Esophagus squamous epithelium (tissue), 5 donors: ENCODE measurements at regions not wholly inside any gene's neighbourhood (a gene's known extent, or its start where the extent isn't known, plus 50 kb on each side); places are given as distances from the start of the nearest gene placed in this dataset.

Experiments
- DNase-seq: peaks from one replicate; lab custom pipeline; 2025; lab: John Stamatoyannopoulos, UW
- H3K27ac ChIP-seq, 4 donors: fragments of 200-600 bp; sonication (generic); one replicate each; pipeline ENCODE4 v1.5.1; 2016 to 2019; ENCODE audit warnings: mild to moderate bottlenecking in 1 of 4
- H3K27me3 ChIP-seq, 4 donors: fragments of 200-600 bp; sonication (generic); 1 replicate in 3 of 4; 2 replicates in 1 of 4; pipeline versions ENCODE4 v1.5.1 to v1.6.0; 2017 to 2021; ENCODE audit warnings: antibody characterized with exemption in 1 of 4
- H3K36me3 ChIP-seq, 3 donors: fragments of 200-600 bp; sonication (generic); one replicate each; pipeline ENCODE4 v1.5.1; 2016 to 2019
- H3K4me1 ChIP-seq, 3 donors: fragments of 200-600 bp; sonication (generic); one replicate each; pipeline ENCODE4 v1.5.1; 2017 to 2019
- H3K4me3 ChIP-seq, 4 donors: fragments of 200-600 bp; sonication (generic); 1 replicate in 3 of 4; 2 replicates in 1 of 4; pipeline ENCODE4 v1.5.1; 2016 to 2019; ENCODE audit warnings: mild to moderate bottlenecking in 2 of 4, moderate library complexity in 1 of 4
- H3K9me3 ChIP-seq, 3 donors: fragments of 200-600 bp; sonication (generic); one replicate each; pipeline ENCODE4 v1.5.1; 2016 to 2019
- POLR2A ChIP-seq, 4 donors: fragments of 450-650 bp; IDR thresholded peaks; one replicate each; pipeline ENCODE4 v1.6.1; 2017; ENCODE audit warnings: antibody characterized with exemption in 4 of 4, mild to moderate bottlenecking in 4 of 4, moderate library complexity in 3 of 4
- WGBS, 2 donors: methylation state at CpG; one replicate each; pipeline ENCODE4 v1.1.5; 2018; 5-methylcytosine and 5-hydroxymethylcytosine counted together
- intact Hi-C: fragments of 100-400 bp; cut with DNase I; formaldehyde crosslinking; loops from one replicate; pipeline ENCODE4 v1.15.0; 2022
- TF ChIP-seq, protein P1 (sequence below), 6 experiments: fragments of 450-650 bp in 4 of 6; fragments of 200-600 bp in 2 of 6; sonication (generic) in 2 of 6; IDR thresholded peaks; one replicate each; pipeline ENCODE4 v1.5.1; 2016 to 2019; ENCODE audit warnings: antibody characterized with exemption in 6 of 6, mild to moderate bottlenecking in 4 of 6, moderate library complexity in 4 of 6
- donor health status: DM: yes; HTN: yes; CAD: no.

DNA sequence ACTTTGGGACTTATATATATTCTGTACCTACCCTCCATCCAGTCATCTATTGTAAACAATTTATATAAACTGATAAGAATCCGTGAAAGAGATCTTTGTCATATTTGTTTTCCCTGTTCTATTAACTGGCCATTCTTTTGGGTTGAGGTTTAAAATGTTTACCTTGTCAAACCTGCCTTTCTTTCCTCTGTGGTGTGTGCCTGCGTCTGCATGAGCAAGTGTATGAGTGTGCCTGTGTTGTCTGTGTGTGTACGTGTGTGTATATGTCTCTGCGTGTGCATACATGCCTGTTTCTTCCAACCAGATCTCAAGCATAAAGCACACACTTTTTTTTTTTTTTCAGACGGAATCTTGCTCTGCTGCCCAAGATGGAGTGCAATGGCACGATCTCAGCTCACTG is 201.5 kb downstream of the C16orf95 start:
- Histone ChIP-seq H3K27ac (no peak overlapping the region), H3K36me3 (no peaks in the 10 kb centered on the region), H3K27me3 (peaks cover 0 to 22% (median 0%) of the 10 kb centered on the region in 4 donors), H3K4me3 (no peak overlapping the region), H3K9me3 (no peaks in the 10 kb centered on the region), H3K4me1 (no peaks in the 10 kb centered on the region)
- TF ChIP-seq, protein P1, sequence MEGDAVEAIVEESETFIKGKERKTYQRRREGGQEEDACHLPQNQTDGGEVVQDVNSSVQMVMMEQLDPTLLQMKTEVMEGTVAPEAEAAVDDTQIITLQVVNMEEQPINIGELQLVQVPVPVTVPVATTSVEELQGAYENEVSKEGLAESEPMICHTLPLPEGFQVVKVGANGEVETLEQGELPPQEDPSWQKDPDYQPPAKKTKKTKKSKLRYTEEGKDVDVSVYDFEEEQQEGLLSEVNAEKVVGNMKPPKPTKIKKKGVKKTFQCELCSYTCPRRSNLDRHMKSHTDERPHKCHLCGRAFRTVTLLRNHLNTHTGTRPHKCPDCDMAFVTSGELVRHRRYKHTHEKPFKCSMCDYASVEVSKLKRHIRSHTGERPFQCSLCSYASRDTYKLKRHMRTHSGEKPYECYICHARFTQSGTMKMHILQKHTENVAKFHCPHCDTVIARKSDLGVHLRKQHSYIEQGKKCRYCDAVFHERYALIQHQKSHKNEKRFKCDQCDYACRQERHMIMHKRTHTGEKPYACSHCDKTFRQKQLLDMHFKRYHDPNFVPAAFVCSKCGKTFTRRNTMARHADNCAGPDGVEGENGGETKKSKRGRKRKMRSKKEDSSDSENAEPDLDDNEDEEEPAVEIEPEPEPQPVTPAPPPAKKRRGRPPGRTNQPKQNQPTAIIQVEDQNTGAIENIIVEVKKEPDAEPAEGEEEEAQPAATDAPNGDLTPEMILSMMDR (IDR thresholded peaks at IDR 0.05), result no peak
- TF ChIP-seq POLR2A (IDR thresholded peaks at IDR 0.05), result no peak
- WGBS, 2 donors, result 23 to 47% methylated on average over 4 to 6 of the region's 6 CpGs
- intact Hi-C loops, result no loop called here
- DNase-seq, result no peak

DNA sequence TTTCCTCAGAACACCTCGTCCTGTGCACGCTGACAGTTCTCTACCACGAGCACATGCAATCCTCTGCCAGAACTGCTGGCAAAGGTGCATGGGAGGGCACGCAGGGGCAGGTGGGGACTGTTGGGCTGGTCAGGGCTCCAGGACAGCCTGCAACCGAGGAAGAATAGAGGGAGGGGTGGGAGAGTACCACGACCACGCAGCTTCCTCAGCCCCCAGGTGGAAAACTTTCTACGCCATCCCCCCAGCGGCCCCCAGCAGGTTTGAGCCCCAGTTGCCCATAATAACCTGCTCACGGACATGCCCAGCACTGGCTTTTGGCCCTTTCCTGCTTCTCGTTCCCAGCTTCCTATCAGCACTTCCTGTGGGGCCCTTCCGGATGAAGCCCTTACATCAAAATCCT is 199.3 kb downstream of the C16orf95 start:
- H3K27ac ChIP-seq, result no peak overlapping the region
- TF ChIP-seq, protein P1 (IDR thresholded peaks at IDR 0.05), result no peak
- no peak for TF ChIP-seq POLR2A (IDR thresholded peaks at IDR 0.05)
- intact Hi-C loops, result no loop called here
- H3K36me3 ChIP-seq, result no peaks in the 10 kb centered on the region
- no peak overlapping the region for H3K4me3 ChIP-seq
- WGBS, 2 donors, result 46 to 52% methylated on average over 7 to 9 of the region's 12 CpGs
- H3K27me3 ChIP-seq, result peaks cover 0 to 29% (median 0%) of the 10 kb centered on the region in 4 donors
- H3K9me3 ChIP-seq, result no peaks in the 10 kb centered on the region
- DNase-seq, result no peak
- no peaks in the 10 kb centered on the region for H3K4me1 ChIP-seq

DNA sequence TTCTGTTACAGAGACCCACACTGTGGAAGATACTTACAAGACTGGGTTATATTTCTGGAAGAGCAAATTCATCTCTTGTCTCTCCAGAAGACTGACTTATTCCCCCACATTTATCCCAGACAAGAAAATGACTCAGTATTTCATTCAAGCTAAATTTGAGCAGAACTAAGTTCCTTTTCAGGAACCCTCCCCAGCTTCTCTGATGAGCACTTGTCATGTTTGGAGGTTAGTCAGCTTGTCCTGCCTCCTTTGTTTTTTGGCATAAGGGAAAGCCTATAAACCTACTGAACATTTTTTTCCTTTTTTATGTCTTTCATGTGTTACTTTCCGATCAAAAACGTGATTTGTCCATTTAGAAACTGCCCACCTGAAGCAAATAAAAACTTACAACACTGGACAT is 198.0 kb downstream of the C16orf95 start:
- 77 to 80% methylated on average over 2 of the region's 2 CpGs for WGBS, 2 donors
- DNase-seq, result no peak
- H3K4me3 ChIP-seq, result no peak overlapping the region
- H3K27me3 ChIP-seq, result peaks cover 0 to 41% (median 0%) of the 10 kb centered on the region in 4 donors
- TF ChIP-seq, protein P1 (IDR thresholded peaks at IDR 0.05), result no peak
- no peak for TF ChIP-seq POLR2A (IDR thresholded peaks at IDR 0.05)
- no peaks in the 10 kb centered on the region for H3K4me1 ChIP-seq
- H3K27ac ChIP-seq, result no peak overlapping the region
- H3K9me3 ChIP-seq, result no peaks in the 10 kb centered on the region
- no peaks in the 10 kb centered on the region for H3K36me3 ChIP-seq
- intact Hi-C loops, result no loop called here

DNA sequence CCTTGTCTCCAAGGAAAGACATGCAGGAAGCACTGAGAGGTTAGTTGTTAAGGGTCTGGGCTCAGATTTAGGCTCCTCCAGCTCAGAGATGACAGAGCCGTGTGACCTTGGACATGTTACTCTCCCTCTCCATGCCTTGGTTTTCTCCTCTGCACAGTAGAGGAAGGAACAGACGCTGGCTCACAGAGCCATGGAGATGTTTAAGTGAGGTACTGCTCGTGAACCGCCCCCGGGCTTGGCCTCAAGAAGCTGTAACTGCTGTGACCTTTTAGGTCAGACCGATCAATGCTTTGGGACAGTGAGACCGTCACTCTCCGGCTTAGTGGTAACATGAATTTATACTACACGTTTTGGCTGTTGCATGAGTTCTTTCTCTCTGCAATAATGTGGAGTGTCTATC is 197.4 kb downstream of the C16orf95 start:
- Histone ChIP-seq H3K27me3 (peaks cover 0 to 41% (median 0%) of the 10 kb centered on the region in 4 donors), H3K27ac (no peak overlapping the region), H3K36me3 (no peaks in the 10 kb centered on the region), H3K4me1 (no peaks in the 10 kb centered on the region), H3K9me3 (no peaks in the 10 kb centered on the region), H3K4me3 (no peak overlapping the region)
- TF ChIP-seq POLR2A (IDR thresholded peaks at IDR 0.05), result no peak
- TF ChIP-seq, protein P1 (IDR thresholded peaks at IDR 0.05), result no peak
- WGBS, 2 donors, result 87 to 90% methylated on average over 8 to 9 of the region's 9 CpGs
- intact Hi-C loops, result no loop called here
- DNase-seq, result no peak

DNA sequence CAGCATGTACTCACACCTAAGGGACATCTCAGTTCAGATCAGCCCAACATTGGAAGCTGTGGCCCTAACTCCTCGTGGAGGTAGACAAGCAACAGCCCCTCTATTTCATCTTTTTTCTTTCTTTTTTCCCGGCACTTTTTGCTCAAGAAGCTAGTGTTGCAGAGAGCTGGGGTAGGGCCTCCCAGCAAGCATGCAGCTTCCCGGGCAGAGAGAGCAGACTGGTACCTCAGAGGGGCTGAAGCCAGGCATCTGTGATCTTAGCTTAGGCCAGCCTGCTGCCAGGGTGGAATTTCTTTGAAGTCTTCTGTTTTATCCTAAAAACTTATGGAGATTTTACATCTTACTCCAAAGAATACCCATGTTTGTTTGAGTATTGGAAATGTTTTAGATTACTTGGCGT is 195.4 kb downstream of the C16orf95 start:
- intact Hi-C loops, result no loop called here

More for the DNA sequence above, 195.4 kb downstream of the C16orf95 start:
- no peaks in the 10 kb centered on the region for H3K36me3 ChIP-seq
- no peak for TF ChIP-seq POLR2A (IDR thresholded peaks at IDR 0.05)
- TF ChIP-seq, protein P1 (IDR thresholded peaks at IDR 0.05), result no peak
- no peak overlapping the region for H3K27ac ChIP-seq
- H3K9me3 ChIP-seq, result no peaks in the 10 kb centered on the region
- peaks cover 0 to 59% (median 0%) of the 10 kb centered on the region in 4 donors for H3K27me3 ChIP-seq
- no peak for DNase-seq
- WGBS, 2 donors, result 73 to 79% methylated on average over 4 of the region's 4 CpGs
- H3K4me3 ChIP-seq, result no peak overlapping the region
- peaks cover 0 to 13% (median 4%) of the 10 kb centered on the region in 3 donors for H3K4me1 ChIP-seq
